ENCODE measurements at regions not wholly inside any gene's neighbourhood (a gene's known extent, or its start where the extent isn't known, plus 50 kb on each side); places are given as distances from the start of the nearest gene placed in this dataset.
A peak's percentile ranks its signal among the peaks of the same experiment; 100 is the strongest.
"Not testable (repeated sequence)": the region's sequence is repeated elsewhere in the genome, so short reads cannot be mapped to it uniquely, and the experiment has no call there.

DNA sequence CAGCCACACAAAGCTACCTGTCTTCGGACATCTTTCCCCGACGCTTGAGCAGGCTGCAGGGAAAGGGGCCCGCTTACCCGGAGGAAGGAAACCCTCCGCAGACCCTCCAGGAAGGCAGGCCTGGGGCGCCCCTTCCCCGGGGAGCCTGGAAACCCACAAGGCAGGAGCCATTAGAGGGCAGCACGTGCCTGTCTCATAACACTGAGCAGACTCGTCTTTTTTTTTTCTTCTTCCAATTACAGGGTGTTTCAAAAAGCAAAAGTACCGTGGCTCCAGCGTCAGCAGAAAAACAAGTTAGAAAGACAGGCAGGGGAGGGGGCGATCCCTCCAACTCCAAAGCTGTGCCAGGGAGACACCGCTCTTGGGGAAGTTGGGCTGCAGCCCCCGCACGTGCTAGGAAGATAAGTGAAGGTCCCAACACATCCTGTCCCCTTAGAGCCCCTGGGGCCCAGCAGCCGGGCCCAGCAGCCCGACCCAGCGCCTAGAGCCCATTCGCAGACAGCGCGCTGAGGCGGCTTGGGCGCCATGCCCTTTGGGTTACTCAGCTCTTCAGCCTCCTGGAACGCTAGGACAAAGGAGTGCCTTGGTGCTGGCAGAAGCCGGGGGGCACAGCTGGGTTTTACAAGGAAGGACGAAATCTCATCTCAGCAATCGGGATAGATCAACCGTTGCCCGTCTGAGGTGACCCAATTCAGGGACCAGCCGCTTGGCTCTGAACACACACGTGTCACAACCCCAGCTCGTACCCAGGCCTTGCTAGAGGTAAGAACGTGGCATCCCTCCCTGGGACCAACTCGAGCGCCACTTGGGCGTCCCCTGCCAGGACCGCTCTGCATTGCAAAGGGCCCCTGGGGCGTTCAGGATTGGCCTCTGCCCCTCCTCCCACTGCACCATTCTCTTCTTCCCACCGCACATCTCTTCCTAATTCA, 136.3 kb downstream of the LY86 start:
- DNase-seq (ENCODE audit: low spot score): peak; percentile 60

GRCh38 chr6:6725468-6726209, 137.1 kb downstream of the LY86 start:
- peak; percentile 75 for DNase-seq (ENCODE audit: low spot score)

DNA sequence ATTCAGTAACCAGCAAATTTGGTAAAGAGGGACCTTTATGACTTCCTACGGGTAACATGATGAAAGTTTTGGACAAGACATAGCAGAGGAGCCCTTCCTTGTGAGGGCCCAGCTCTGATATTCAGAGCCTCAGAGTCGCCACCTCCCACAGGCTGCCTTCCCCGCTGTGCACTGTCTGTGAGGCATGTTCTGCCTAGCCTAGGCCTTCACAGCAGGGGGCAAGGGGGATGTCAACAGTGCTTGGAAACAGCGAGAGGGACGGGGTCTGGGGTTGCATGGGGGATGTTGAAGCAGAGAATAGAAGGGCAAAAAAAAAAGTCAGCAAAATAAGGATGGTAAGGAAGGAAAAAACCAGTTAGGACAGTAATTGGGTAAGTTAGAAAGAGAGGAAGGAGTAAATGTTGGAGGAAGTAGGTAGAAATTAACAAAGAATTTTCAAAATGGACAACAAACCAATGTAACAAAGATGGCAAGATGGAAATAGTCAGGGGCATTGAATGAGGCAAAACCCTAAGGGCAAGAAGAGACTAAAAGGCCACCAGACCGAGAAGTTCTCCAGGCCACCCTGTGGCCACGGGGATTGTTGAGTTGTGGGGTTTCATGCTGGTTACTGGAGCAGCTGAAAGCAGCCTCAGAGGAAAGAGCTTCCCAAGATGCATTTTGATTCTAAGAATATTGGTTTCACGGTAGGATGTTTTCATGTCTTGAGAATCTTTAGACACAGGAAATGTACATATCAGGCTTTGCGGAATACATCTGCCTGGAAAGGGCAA, 139.8 kb downstream of the LY86 start:
- no peak for DNase-seq (ENCODE audit: low spot score)

DNA sequence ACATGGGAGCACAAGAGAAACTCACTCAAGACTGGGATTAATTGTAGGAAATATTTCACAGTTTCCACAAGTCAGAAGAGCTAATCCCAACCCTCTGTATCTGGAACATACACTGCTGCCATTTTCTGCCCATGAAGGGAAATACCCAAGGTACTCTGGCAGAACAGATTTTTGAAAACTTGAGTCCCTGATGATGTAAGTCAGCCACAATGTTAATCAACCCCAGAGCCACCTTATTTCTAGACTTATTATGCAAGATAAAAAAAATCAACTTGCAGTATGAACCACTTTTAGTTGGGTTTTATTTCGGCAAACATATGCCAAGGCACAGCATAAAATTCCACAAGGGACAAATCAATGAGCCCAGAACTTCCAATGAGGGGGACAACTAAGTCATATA, 141.5 kb downstream of the LY86 start:
- no peak for DNase-seq (ENCODE audit: low spot score)

GRCh38 chr6:6730831-6731230, 142.3 kb downstream of the LY86 start:
- no peak for DNase-seq (ENCODE audit: low spot score)

DNA sequence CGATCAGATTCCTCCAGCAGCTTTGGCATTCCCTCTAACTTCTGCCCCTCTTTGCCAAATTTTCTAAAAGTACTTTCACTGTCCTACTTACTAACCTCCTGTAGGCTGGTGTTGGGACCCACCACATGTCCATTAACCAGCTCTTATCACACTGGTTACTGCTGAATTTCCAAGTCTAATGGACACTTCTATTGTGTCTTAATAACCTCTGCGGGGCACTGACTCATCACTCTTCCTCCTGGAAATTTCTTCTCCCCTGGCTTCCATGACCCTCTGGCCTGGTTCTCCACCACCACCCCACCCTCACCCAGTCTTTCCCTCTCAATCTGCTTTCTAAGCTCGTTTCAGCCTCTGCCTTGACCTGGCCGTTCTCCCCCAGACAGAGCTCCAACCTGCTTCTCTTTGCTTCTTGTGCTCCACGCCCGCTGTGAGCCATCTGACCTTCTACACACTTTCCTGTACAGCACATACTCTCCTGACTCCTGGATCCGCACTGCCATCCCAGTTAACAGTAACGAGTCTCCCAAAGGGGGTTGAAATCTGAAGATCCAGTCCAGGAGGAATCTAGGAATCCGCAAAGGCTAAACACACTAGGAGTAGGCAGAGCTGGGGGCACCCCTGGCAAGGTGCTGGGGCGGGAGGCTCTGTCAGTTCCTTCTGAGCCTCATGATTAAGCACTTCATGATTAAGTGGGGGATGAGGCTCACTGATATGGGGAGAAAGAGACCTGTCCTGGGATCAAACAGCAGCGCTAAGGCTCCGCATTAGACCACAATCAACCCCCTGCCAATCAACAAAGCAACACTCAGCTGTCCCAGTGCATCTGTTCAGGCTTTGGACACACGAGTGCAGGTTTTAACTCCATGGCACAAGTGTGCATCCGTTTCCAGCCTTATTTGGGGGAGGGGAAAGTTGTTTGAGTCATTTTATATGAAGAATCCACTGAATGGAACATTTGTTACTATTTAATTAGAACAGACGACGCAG, 146.3 kb downstream of the LY86 start:
- no peak for DNase-seq (ENCODE audit: low spot score)

GRCh38 chr6:6736791-6737654, 148.5 kb downstream of the LY86 start:
- no peak for DNase-seq (ENCODE audit: low spot score)

GRCh38 chr6:6737671-6738070, 149.2 kb downstream of the LY86 start:
- DNase-seq (ENCODE audit: low spot score): no peak

DNA sequence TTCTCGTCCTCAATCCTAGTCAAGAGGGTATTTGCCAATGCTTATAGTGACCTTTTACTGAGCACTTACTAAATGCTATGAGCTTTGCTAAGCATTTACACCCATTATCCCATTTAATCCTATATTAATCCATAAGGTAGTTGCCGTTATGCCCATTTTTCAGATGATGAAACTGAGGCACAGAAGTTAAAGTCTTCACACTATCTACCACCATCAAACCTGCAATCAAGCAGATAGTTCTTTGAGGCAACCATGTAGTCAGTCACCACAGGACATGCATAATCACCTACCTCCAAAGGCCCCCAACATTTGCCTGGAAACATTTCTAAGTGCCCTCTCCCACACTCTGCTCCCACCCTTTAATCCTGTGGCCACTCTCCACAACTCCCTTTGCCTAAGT, 149.6 kb downstream of the LY86 start:
- DNase-seq (ENCODE audit: low spot score): no peak

- no peak for DNase-seq (ENCODE audit: low spot score)
Observed at GRCh38 chr6:6738922-6739716, 150.6 kb downstream of the LY86 start.

- no peak for DNase-seq (ENCODE audit: low spot score)
Observed at GRCh38 chr6:6740595-6740994, 152.1 kb downstream of the LY86 start.

- no peak for DNase-seq (ENCODE audit: low spot score)
Observed at GRCh38 chr6:6741264-6741663, 152.7 kb downstream of the LY86 start.

DNA sequence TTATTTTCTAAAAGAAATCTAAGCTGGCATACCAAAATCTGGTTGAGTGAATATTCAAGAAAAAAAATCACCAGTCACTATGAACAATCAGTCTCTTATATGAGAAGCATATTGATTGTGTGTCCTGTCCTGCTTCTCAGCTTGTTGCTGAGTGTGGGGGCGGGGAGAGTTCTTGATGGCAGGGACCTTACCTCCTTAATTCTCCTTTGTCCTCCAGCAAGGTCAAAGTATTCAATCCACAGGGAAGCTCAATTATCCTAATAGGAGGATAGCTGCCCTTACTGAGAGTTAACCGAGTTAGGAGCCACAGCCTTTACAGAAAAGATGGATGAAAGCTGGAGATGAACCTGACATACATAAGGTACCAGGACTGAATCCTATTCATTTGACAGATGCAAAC, 154.0 kb downstream of the LY86 start:
- DNase-seq (ENCODE audit: low spot score): no peak

GRCh38 chr6:6744551-6744950, 156.0 kb downstream of the LY86 start:
- no peak for DNase-seq (ENCODE audit: low spot score)

GRCh38 chr6:6745637-6746332, 157.3 kb downstream of the LY86 start:
- not testable (repeated sequence) for DNase-seq (ENCODE audit: low spot score)

DNA sequence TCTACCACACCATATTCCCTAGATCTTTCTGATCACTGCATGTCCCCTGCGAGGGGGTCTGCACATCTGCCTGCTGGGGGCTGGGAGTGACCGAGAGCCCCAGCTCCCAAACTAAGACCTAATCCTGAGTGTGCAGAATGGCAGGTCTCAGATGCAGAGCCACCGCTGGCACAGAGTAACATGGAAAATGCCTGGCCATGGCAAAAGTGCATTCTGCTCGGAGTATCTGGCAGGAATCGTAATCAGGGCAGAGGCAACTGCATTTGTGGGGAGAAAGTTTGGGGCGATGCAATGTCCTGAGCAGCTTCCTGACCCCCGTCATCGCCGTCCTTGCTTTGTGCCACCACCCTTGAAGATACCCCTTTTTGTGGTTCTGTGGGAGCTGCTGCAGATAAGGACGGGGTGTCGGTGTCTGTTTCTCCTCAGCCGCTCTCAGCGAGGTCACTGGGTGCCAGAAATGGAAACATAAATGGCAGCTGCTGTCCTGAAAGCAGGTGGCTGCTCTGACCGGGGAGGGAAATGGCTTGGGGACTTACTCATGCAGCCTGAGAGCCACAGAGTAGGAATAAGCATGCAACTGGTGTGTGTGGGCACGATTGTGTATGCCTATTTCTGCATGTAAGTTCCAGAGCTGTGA, 157.9 kb downstream of the LY86 start:
- DNase-seq (ENCODE audit: low spot score): no peak

DNA sequence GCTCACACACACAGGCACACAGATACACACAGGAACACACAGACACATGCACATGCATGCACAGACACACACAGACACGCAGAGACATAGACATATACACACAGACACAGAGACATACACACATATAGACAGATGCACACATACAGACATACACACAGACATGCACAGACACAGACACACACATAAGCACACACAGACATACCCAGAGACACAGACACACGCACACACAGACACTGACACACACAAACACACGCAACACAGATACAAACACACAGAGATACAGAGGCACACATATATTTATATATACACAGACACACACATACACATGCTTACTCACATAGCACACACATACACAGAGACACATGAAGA, 158.4 kb downstream of the LY86 start:
- DNase-seq (ENCODE audit: low spot score): no peak

DNA sequence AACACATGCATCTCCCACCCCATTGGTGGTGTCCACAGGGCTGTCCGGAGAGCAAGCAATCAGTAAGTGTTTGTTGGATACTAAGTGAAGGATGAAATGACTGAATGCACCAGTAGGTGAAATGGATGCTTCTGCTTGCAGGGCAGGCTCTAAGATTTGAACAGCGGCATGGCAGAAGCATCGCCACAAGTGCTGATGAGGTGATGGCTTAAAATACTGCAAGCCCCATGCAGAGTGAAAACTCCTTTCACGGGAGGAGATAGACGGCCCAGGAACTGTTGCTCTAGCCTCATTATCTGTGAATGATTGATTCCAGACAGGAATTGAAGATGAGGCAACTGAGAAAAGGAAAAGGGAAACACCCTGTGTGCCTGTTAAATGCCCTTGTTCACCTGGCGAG, 158.9 kb downstream of the LY86 start:
- DNase-seq (ENCODE audit: low spot score): no peak
